Transverse colon (tissue), 4 donors: ENCODE measurements at regions not wholly inside any gene's neighbourhood (a gene's known extent, or its start where the extent isn't known, plus 50 kb on each side); places are given as distances from the start of the nearest gene placed in this dataset.

Experiments
- CTCF ChIP-seq, 5 experiments: fragments of 200-600 bp in 3 of 5; fragments of 450-650 bp in 2 of 5; sonication (generic) in 3 of 5; IDR thresholded peaks; 1 replicate in 2 of 5; 2 replicates in 3 of 5; pipeline ENCODE4 v1.5.1; 2016 to 2017; ENCODE audit warnings: antibody characterized with exemption in 5 of 5, inconsistent platforms in 3 of 5, mild to moderate bottlenecking in 2 of 5, moderate library complexity in 1 of 5
- EP300 ChIP-seq: sonication (generic); formaldehyde crosslinking; IDR thresholded peaks from one replicate; pipeline ENCODE4 v1.6.1; 2017; ENCODE audit warnings: antibody characterized with exemption, low read depth
- POLR2A ChIP-seq: fragments of 450-650 bp; IDR thresholded peaks from one replicate; pipeline ENCODE4 v1.6.1; 2016; ENCODE audit warnings: antibody characterized with exemption, mild to moderate bottlenecking, moderate library complexity
- POLR2AphosphoS5 ChIP-seq, 3 donors: sonication (generic); formaldehyde crosslinking; IDR thresholded peaks; one replicate each; pipeline ENCODE4 v1.6.1; 2016; ENCODE audit warnings: antibody characterized with exemption in 3 of 3

DNA sequence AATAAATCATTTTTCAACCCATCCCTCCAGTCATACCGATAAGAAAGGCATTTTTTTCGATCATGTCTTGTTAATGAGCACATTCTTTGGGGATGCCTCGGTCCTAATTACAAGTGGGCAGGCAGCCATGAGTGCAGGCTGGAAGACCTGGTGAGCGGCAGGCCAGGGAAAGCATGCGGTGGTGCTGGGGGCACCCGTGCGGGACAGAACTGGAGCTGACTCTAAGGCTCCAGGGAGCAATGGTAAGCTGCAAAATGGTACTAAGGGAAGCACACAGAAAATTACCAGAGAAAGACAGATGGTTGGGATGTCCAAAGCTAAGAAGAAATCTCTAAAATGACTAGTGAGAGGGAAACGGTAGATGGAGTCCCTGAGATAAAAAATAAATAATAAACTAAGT lies 411.0 kb upstream of the AGA start:
- TF ChIP-seq POLR2AphosphoS5 (IDR thresholded peaks at IDR 0.05) (no peak), CTCF (IDR thresholded peaks at IDR 0.05) (no peak), EP300 (no peak), POLR2A (no peak)
